ENCODE measurements at regions not wholly inside any gene's neighbourhood (a gene's known extent, or its start where the extent isn't known, plus 50 kb on each side); places are given as distances from the start of the nearest gene placed in this dataset.

DNA sequence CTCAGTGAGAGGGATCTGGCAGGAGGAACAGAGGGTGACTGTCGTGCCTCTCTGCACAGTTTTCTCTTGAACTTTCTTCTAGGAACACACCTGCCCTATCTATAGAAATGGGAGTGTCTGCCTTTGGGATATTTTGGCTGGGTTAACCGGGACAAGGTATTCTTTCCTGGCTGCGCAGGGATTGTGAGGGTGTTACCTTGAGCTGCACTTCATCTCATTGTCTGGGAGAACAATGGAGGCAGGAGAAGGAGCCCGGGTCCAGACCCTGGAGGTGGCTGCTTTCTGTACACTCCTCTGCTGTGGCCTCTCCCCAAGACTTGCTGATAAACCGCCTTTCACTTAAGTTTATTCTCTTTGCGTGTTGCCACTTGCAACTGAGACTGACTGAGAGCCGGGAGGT, 192.8 kb downstream of the TBXT start:
- Histone ChIP-seq H3K27me3 (ENCODE audit: control insufficient read depth, insufficient read depth, low read length) (peaks cover 2% of the 10 kb centered on the region; the same call in 1 of the 2 replicates), H3K4me1 (ENCODE audit: control insufficient read depth, insufficient read depth, low read length) (no peaks in the 10 kb centered on the region), H3K27ac (ENCODE audit: low read length) (no peak overlapping the region), H3K36me3 (ENCODE audit: control insufficient read depth, insufficient read depth, low read length) (no peaks in the 10 kb centered on the region), H3K4me3 (ENCODE audit: low read depth in 2 of 2, low read length in 2 of 2) (no peak overlapping the region), H3K9me3 (ENCODE audit: control insufficient read depth, insufficient read depth, low read depth, low read length) (no peaks in the 10 kb centered on the region)
- DNase-seq (ENCODE audit: low read depth, low spot score) (no peak), ATAC-seq (no peak)
- ChIA-PET CTCF (no interaction called here), POLR2A (interaction anchor here (0.5 kb wide), 1 partner anchor 30 kb away, joined by 3 read pairs; no protein-coding TSS in a partner anchor)
- in situ Hi-C loops (cut with HindIII; ENCODE audit: low pct_unique_long_range_greater_than_20kb, low sequenced_read_pairs), result no loop called here
- intact Hi-C loops (cut with micrococcal nuclease; ENCODE audit: unreplicated experiment), result no loop called here
- TF ChIP-seq, protein P1, sequence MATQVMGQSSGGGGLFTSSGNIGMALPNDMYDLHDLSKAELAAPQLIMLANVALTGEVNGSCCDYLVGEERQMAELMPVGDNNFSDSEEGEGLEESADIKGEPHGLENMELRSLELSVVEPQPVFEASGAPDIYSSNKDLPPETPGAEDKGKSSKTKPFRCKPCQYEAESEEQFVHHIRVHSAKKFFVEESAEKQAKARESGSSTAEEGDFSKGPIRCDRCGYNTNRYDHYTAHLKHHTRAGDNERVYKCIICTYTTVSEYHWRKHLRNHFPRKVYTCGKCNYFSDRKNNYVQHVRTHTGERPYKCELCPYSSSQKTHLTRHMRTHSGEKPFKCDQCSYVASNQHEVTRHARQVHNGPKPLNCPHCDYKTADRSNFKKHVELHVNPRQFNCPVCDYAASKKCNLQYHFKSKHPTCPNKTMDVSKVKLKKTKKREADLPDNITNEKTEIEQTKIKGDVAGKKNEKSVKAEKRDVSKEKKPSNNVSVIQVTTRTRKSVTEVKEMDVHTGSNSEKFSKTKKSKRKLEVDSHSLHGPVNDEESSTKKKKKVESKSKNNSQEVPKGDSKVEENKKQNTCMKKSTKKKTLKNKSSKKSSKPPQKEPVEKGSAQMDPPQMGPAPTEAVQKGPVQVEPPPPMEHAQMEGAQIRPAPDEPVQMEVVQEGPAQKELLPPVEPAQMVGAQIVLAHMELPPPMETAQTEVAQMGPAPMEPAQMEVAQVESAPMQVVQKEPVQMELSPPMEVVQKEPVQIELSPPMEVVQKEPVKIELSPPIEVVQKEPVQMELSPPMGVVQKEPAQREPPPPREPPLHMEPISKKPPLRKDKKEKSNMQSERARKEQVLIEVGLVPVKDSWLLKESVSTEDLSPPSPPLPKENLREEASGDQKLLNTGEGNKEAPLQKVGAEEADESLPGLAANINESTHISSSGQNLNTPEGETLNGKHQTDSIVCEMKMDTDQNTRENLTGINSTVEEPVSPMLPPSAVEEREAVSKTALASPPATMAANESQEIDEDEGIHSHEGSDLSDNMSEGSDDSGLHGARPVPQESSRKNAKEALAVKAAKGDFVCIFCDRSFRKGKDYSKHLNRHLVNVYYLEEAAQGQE (IDR thresholded peaks at IDR 0.05; ENCODE audit: insufficient read depth in 1 of 2, low read depth in 2 of 2, low read length in 1 of 2), result no peak
- no peak for TF ChIP-seq SIN3A (IDR thresholded peaks at IDR 0.05; ENCODE audit: borderline replicate concordance, insufficient read depth, low read depth, low read length)
- no peak for TF ChIP-seq TCF7L2 (IDR thresholded peaks at IDR 0.05; ENCODE audit: low read depth, low read length)
- TF ChIP-seq CTCF (IDR thresholded peaks at IDR 0.05), result no peak
- TF ChIP-seq POLR2AphosphoS5 (IDR thresholded peaks at IDR 0.05; ENCODE audit: low read depth, low read length), result no peak
- no TSS peak for BruUV-seq (replicated peaks)

DNA sequence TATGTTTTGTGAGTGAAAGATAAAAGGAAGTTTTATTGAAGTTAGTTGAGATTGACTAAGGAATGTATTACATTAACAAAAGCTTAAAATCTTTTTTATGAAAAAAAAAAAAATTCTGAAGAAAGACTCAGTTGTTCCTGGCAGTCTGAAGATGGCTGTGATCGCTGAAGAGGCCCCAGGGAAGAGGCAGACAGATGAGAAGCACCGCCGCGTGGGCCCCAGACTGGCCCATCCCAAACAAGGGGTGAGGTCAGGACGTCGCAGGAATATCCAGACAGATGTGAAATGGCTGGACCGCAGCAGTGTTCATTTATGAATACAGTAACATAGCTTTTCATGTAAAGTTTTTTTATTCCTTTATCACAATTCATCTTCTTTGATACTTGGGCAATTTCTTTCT, 194.2 kb downstream of the TBXT start:
- DNase-seq (ENCODE audit: low read depth, low spot score) (no peak), ATAC-seq (no peak)
- H3K27ac ChIP-seq (ENCODE audit: low read length), result no peak overlapping the region
- in situ Hi-C loops (cut with HindIII; ENCODE audit: low pct_unique_long_range_greater_than_20kb, low sequenced_read_pairs), result no loop called here
- no peaks in the 10 kb centered on the region for H3K9me3 ChIP-seq (ENCODE audit: control insufficient read depth, insufficient read depth, low read depth, low read length)
- CTCF ChIA-PET, result interaction anchor here (0.7 kb wide), 1 partner anchor 77 kb away, joined by 3 read pairs; no protein-coding TSS in a partner anchor
- H3K27me3 ChIP-seq (ENCODE audit: control insufficient read depth, insufficient read depth, low read length), result peaks cover 4% of the 10 kb centered on the region; the same call in 1 of the 2 replicates
- intact Hi-C loops (cut with micrococcal nuclease; ENCODE audit: unreplicated experiment), result no loop called here
- H3K4me1 ChIP-seq (ENCODE audit: control insufficient read depth, insufficient read depth, low read length), result no peaks in the 10 kb centered on the region
- H3K4me3 ChIP-seq (ENCODE audit: low read depth in 2 of 2, low read length in 2 of 2), result no peak overlapping the region
- no TSS peak for BruUV-seq (replicated peaks)
- no peaks in the 10 kb centered on the region for H3K36me3 ChIP-seq (ENCODE audit: control insufficient read depth, insufficient read depth, low read length)
- no peak for TF ChIP-seq CTCF (IDR thresholded peaks at IDR 0.05)
- no peak for TF ChIP-seq SIN3A (IDR thresholded peaks at IDR 0.05; ENCODE audit: borderline replicate concordance, insufficient read depth, low read depth, low read length)
- no peak for TF ChIP-seq POLR2AphosphoS5 (IDR thresholded peaks at IDR 0.05; ENCODE audit: low read depth, low read length)
- TF ChIP-seq, protein P1 (IDR thresholded peaks at IDR 0.05; ENCODE audit: insufficient read depth in 1 of 2, low read depth in 2 of 2, low read length in 1 of 2), result no peak
- no peak for TF ChIP-seq TCF7L2 (IDR thresholded peaks at IDR 0.05; ENCODE audit: low read depth, low read length)
- POLR2A ChIA-PET, result no interaction called here

Data from Panc1 (cell line).